22Rv1 (cell line): ENCODE measurements at regions not wholly inside any gene's neighbourhood (a gene's known extent, or its start where the extent isn't known, plus 50 kb on each side); places are given as distances from the start of the nearest gene placed in this dataset.

Experiments
- ZFX ChIP-seq: fragments of 450-650 bp; IDR thresholded peaks from 2 replicates; pipeline ENCODE4 v1.6.1; 2017; ENCODE audit warnings: antibody characterized with exemption, borderline replicate concordance
- TF ChIP-seq, protein P1 (sequence below): fragments of 450-650 bp; IDR thresholded peaks from 2 replicates; pipeline ENCODE4 v1.5.1; 2017; ENCODE audit warnings: mild to moderate bottlenecking

DNA sequence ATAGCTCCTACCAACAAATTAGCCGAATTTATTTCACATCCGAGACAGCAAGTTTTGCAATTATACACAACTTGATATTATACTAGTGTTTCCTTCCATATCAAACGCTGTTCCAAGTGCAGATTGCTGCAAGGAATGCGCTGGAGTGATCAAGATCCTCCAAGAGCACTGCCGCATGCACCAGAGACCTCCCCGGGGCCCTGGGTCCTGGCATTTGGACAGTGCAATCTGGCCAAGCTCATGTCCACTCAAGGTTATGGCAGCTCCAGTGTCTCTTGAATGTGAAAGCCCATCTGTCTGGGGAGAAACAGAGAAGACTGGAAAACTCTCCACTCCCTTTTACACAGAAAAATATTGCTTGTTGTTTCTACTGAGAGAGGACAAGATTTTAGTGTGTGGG is 111.9 kb downstream of the HSPH1 start:
- TF ChIP-seq, protein P1, sequence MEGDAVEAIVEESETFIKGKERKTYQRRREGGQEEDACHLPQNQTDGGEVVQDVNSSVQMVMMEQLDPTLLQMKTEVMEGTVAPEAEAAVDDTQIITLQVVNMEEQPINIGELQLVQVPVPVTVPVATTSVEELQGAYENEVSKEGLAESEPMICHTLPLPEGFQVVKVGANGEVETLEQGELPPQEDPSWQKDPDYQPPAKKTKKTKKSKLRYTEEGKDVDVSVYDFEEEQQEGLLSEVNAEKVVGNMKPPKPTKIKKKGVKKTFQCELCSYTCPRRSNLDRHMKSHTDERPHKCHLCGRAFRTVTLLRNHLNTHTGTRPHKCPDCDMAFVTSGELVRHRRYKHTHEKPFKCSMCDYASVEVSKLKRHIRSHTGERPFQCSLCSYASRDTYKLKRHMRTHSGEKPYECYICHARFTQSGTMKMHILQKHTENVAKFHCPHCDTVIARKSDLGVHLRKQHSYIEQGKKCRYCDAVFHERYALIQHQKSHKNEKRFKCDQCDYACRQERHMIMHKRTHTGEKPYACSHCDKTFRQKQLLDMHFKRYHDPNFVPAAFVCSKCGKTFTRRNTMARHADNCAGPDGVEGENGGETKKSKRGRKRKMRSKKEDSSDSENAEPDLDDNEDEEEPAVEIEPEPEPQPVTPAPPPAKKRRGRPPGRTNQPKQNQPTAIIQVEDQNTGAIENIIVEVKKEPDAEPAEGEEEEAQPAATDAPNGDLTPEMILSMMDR: no peak
- no peak for TF ChIP-seq ZFX
